PC-3 (cell line): ENCODE measurements at regions not wholly inside any gene's neighbourhood (a gene's known extent, or its start where the extent isn't known, plus 50 kb on each side); places are given as distances from the start of the nearest gene placed in this dataset.

Source experiments
- ATAC-seq: fragments of 200-7000 bp; cut with Tn5 transposase; 2 replicates; pipeline ENCODE4 v1.9.1; 2020; ENCODE audit warnings: mild to moderate bottlenecking, moderate library complexity
- BruUV-seq: library from RNA; stranded (reverse); fragments of 400-500 nt; replicated peaks from 2 replicates; lab custom pipeline; 2021; lab: Mats Ljungman, UMichigan
- CTCF ChIA-PET: fragments of 300-600 bp; sonication (Branson Sonifier 250); formaldehyde crosslinking; loops from one replicate; lab custom pipeline; 2022; ENCODE audit warnings: antibody characterized with exemption; lab: Charles Lee
- POLR2A ChIA-PET: fragments of 300-600 bp; sonication (Branson Sonifier 250); formaldehyde crosslinking; loops from one replicate; lab custom pipeline; 2022; ENCODE audit warnings: antibody characterized with exemption; ENCODE audit not compliant: unreplicated experiment; lab: Charles Lee
- DNase-seq: peaks from one replicate; pipeline ENCODE4 v3.0.0-alpha.2; 2015
- H2AFZ ChIP-seq: fragments of 300-600 bp; sonication (generic); 2 replicates; pipeline ENCODE4 v1.6.0; 2016; ENCODE audit warnings: antibody characterized with exemption, low read length
- H3F3A ChIP-seq: fragments of 300-600 bp; sonication (generic); one replicate; pipeline ENCODE4 v1.6.0; 2017; ENCODE audit warnings: antibody characterized with exemption, low read length, control low read depth, mild to moderate bottlenecking; ENCODE audit not compliant: unreplicated experiment
- H3K27ac ChIP-seq: fragments of 300-600 bp; sonication (generic); 2 replicates; pipeline ENCODE4 v1.5.1; 2016; ENCODE audit warnings: mild to moderate bottlenecking, low read length
- H3K27me3 ChIP-seq: fragments of 300-600 bp; sonication (generic); 2 replicates; pipeline ENCODE4 v1.6.1; 2016; ENCODE audit warnings: low read length, mixed read lengths
- H3K36me3 ChIP-seq: fragments of 300-600 bp; sonication (generic); 2 replicates; pipeline ENCODE4 v1.6.1; 2016; ENCODE audit warnings: low read depth, mixed run types, low read length, mixed read lengths
- H3K4me1 ChIP-seq: fragments of 300-600 bp; sonication (generic); 2 replicates; pipeline ENCODE4 v1.5.1; 2016; ENCODE audit warnings: low read length; ENCODE audit not compliant: insufficient read depth
- H3K4me2 ChIP-seq: fragments of 300-600 bp; sonication (generic); 2 replicates; pipeline ENCODE4 v1.6.0; 2016; ENCODE audit warnings: low read length
- H3K4me3 ChIP-seq: fragments of 300-600 bp; sonication (generic); 2 replicates; pipeline ENCODE4 v1.5.1; 2016; ENCODE audit warnings: mild to moderate bottlenecking, low read length, mixed read lengths
- H3K79me2 ChIP-seq: fragments of 300-600 bp; sonication (generic); 2 replicates; pipeline ENCODE4 v1.6.1; 2017; ENCODE audit warnings: low read length, mixed read lengths
- H3K9ac ChIP-seq: fragments of 300-600 bp; sonication (generic); 2 replicates; pipeline ENCODE4 v1.6.0; 2016; ENCODE audit warnings: mild to moderate bottlenecking, low read length
- H3K9me2 ChIP-seq: fragments of 300-600 bp; sonication (generic); replicated peaks from 2 replicates; pipeline ENCODE4 v1.6.1; 2016; ENCODE audit warnings: mixed run types, low read length, mixed read lengths
- H3K9me3 ChIP-seq: fragments of 300-600 bp; sonication (generic); 2 replicates; pipeline ENCODE4 v1.6.1; 2016; ENCODE audit warnings: low read length, mixed read lengths
- H4K20me1 ChIP-seq: fragments of 300-600 bp; sonication (generic); 2 replicates; pipeline ENCODE4 v1.6.1; 2016; ENCODE audit warnings: low read length, mixed read lengths
- EZH2 ChIP-seq: fragments of 300-600 bp; sonication (generic); IDR thresholded peaks from one replicate; pipeline ENCODE4 v1.6.1; 2017; ENCODE audit warnings: antibody characterized with exemption, mild to moderate bottlenecking, low read length; ENCODE audit not compliant: unreplicated experiment
- EZH2phosphoT487 ChIP-seq: fragments of 300-600 bp; sonication (generic); IDR thresholded peaks from 2 replicates; pipeline ENCODE4 v1.6.1; 2018; ENCODE audit warnings: mild to moderate bottlenecking, antibody characterized with exemption, low read length, borderline replicate concordance
- intact Hi-C: fragments of 100-400 bp; cut with micrococcal nuclease; formaldehyde crosslinking; loops from 2 replicates; pipeline ENCODE4 v1.9.0; 2023
- TF ChIP-seq, protein P1 (sequence below): fragments of 300-600 bp; sonication (generic); conservative IDR thresholded peaks from 2 replicates; pipeline ENCODE4 v1.5.1; 2017; ENCODE audit warnings: antibody characterized with exemption, low read depth, mild to moderate bottlenecking, low read length

DNA sequence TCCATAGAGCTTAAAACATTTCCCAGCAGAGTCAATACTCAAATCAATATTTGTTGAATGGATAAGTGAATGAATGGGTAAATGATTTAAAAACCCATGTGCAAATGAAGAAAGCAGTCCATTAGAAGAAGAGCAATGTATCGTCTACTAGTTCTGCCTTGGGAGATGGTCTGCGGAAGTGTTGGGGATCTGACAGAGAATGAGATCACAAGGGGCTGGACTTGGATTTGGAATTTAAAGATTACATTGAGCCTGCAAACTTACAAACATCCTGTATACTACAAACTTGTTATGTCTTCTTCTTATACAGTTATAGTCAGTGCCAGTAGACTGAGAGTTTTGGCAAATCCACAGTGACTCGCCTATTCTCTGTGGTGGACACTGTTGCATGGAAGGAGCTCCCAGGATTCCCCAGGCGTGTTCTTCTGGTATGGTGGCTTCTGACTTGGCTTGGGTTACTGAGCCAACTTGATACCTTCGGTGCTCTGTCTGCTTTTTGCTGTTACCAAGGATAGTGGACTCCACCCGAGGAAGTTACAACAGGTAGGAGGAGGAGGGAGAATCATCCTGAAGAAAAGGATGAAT, 163.3 kb upstream of the SERPINE2 start:
- H3K36me3 ChIP-seq = no peaks in the 10 kb centered on the region
- ATAC-seq (no peak), DNase-seq (no peak)
- CTCF ChIA-PET = no interaction called here
- H3K4me1 ChIP-seq = no peaks in the 10 kb centered on the region
- H3K79me2 ChIP-seq = no peaks in the 10 kb centered on the region
- H3K4me2 ChIP-seq = no peak overlapping the region
- H3K9ac ChIP-seq = no peak overlapping the region
- BruUV-seq = no TSS peak
- no peaks in the 10 kb centered on the region for H3K9me3 ChIP-seq
- no peaks in the 10 kb centered on the region for H4K20me1 ChIP-seq
- TF ChIP-seq, protein P1, sequence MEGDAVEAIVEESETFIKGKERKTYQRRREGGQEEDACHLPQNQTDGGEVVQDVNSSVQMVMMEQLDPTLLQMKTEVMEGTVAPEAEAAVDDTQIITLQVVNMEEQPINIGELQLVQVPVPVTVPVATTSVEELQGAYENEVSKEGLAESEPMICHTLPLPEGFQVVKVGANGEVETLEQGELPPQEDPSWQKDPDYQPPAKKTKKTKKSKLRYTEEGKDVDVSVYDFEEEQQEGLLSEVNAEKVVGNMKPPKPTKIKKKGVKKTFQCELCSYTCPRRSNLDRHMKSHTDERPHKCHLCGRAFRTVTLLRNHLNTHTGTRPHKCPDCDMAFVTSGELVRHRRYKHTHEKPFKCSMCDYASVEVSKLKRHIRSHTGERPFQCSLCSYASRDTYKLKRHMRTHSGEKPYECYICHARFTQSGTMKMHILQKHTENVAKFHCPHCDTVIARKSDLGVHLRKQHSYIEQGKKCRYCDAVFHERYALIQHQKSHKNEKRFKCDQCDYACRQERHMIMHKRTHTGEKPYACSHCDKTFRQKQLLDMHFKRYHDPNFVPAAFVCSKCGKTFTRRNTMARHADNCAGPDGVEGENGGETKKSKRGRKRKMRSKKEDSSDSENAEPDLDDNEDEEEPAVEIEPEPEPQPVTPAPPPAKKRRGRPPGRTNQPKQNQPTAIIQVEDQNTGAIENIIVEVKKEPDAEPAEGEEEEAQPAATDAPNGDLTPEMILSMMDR = no peak
- no peak overlapping the region for H3K4me3 ChIP-seq
- H3K27ac ChIP-seq = no peak overlapping the region
- no peaks in the 10 kb centered on the region; the same call in 1 of the 2 replicates for H3K9me2 ChIP-seq
- no peak overlapping the region for H2AFZ ChIP-seq
- intact Hi-C loops = no loop called here
- H3F3A ChIP-seq = no peaks in the 10 kb centered on the region
- no peaks in the 10 kb centered on the region for H3K27me3 ChIP-seq
- POLR2A ChIA-PET = no interaction called here

GRCh38 chr2:224198436-224198835, 159.3 kb upstream of the SERPINE2 start:
- DNase-seq (no peak), ATAC-seq (no peak)
- Histone ChIP-seq H2AFZ (no peak overlapping the region), H3K27me3 (no peaks in the 10 kb centered on the region), H3K9me2 (no peaks in the 10 kb centered on the region), H3K79me2 (no peaks in the 10 kb centered on the region), H3K9ac (no peak overlapping the region), H3F3A (no peaks in the 10 kb centered on the region), H3K9me3 (no peaks in the 10 kb centered on the region), H3K27ac (no peak overlapping the region), H3K4me1 (no peaks in the 10 kb centered on the region), H3K36me3 (no peaks in the 10 kb centered on the region), H4K20me1 (no peaks in the 10 kb centered on the region), H3K4me3 (no peak overlapping the region), H3K4me2 (no peak overlapping the region)
- ChIA-PET POLR2A (no interaction called here), CTCF (no interaction called here)
- TF ChIP-seq EZH2phosphoT487 (no peak), EZH2 (no peak)
- TF ChIP-seq, protein P1 = no peak
- no TSS peak for BruUV-seq
- intact Hi-C loops = no loop called here

DNA sequence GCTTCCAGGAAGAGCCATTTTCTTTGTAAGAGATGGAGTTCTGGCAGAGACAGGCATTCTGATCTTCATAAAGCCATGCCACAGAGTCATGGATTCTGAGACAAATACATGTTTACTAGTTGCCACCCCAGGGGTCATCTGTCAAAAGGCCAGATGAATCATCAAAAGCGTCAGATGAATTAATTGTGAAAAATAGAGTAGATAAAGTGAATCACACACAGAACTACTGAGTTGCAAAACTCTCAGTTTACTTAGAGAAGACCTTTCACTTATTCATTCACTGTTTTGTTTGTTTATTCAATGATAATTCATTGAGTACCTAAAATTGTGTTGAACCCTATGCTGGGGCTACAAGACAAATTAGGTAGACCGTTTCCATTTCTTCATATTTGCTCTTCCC, 157.7 kb upstream of the SERPINE2 start:
- DNase-seq = peak; percentile 10
- ATAC-seq = no peak
- no peak overlapping the region for H2AFZ ChIP-seq
- no peaks in the 10 kb centered on the region for H3F3A ChIP-seq
- no peak overlapping the region for H3K27ac ChIP-seq
- H3K9me3 ChIP-seq = no peaks in the 10 kb centered on the region
- ChIA-PET POLR2A (no interaction called here), CTCF (no interaction called here)
- H3K9ac ChIP-seq = no peak overlapping the region
- BruUV-seq = no TSS peak
- no peak overlapping the region for H3K4me2 ChIP-seq
- H3K4me3 ChIP-seq = no peak overlapping the region
- no peaks in the 10 kb centered on the region for H3K9me2 ChIP-seq
- no peaks in the 10 kb centered on the region for H3K79me2 ChIP-seq
- H4K20me1 ChIP-seq = no peaks in the 10 kb centered on the region
- H3K36me3 ChIP-seq = no peaks in the 10 kb centered on the region
- no peaks in the 10 kb centered on the region for H3K27me3 ChIP-seq
- no peaks in the 10 kb centered on the region for H3K4me1 ChIP-seq
- intact Hi-C loops = no loop called here
- TF ChIP-seq EZH2 = no peak
- TF ChIP-seq, protein P1 = no peak
- TF ChIP-seq EZH2phosphoT487 = no peak
